GM19438 (cell line): ENCODE measurements at regions not wholly inside any gene's neighbourhood (a gene's known extent, or its start where the extent isn't known, plus 50 kb on each side); places are given as distances from the start of the nearest gene placed in this dataset.

ENCODE experiments used
- ATAC-seq: cut with Tn5 transposase; IDR thresholded peaks from one replicate; pipeline ENCODE4 v1.9.1; 2021; ENCODE audit warnings: low read depth; ENCODE audit not compliant: unreplicated experiment

GRCh38 chr6:91464201-91464600, 877.3 kb upstream of the MAP3K7 start:
- ATAC-seq: peak; percentile 92

GRCh38 chr6:91462241-91462640, 875.4 kb upstream of the MAP3K7 start:
- no peak for ATAC-seq

GRCh38 chr6:91453224-91453878, 866.5 kb upstream of the MAP3K7 start:
- ATAC-seq: no peak

DNA sequence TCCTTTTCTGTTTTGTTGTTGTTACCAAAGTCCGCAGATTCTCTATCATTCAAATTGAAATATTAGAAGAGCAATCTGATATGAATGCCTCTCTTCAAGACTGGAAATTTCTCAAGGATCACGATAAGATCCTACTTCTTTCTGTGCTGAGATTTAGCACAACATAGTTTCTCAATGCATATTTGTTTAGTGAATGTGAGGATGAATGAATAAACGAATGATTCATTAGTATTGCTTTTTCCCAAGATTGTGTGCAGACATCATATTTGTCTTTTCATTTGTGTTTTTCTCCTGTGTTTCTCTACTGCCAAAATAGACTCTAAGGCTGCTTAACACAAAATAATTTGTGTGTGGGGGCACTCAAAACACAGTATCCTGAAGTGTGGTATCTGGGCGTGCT, 862.7 kb upstream of the MAP3K7 start:
- ATAC-seq: no peak

- ATAC-seq: no peak
Observed at GRCh38 chr6:91447530-91448254, 860.8 kb upstream of the MAP3K7 start.

- no peak for ATAC-seq
Observed at GRCh38 chr6:91447081-91447480, 860.2 kb upstream of the MAP3K7 start.

GRCh38 chr6:91443405-91443804, 856.5 kb upstream of the MAP3K7 start:
- ATAC-seq: no peak

DNA sequence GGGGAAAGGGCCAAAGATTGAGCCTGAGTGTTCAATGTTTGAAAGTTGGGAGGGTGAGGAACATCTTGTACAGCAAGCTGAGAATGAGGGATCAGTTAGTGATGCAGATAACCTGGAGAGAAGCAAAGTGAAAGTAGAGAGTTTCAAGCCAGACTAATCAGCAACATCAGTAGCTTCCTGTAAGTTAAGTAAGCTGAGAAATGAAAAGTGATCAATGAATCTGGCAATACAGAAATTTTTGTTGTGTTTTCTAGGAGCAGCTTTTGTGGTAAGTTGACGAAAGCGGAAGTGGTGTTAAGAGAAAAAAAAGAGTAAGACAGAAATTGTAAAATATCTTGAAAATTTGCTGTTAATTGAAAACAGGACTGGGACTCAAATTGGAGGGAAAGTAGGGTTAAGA, 855.5 kb upstream of the MAP3K7 start:
- ATAC-seq: peak; percentile 43

- no peak for ATAC-seq
Observed at GRCh38 chr6:91438570-91438969, 851.7 kb upstream of the MAP3K7 start.

GRCh38 chr6:91437315-91437729, 850.5 kb upstream of the MAP3K7 start:
- ATAC-seq: no peak

GRCh38 chr6:91436448-91436847, 849.6 kb upstream of the MAP3K7 start:
- no peak for ATAC-seq

GRCh38 chr6:91435630-91436029, 848.8 kb upstream of the MAP3K7 start:
- no peak for ATAC-seq

DNA sequence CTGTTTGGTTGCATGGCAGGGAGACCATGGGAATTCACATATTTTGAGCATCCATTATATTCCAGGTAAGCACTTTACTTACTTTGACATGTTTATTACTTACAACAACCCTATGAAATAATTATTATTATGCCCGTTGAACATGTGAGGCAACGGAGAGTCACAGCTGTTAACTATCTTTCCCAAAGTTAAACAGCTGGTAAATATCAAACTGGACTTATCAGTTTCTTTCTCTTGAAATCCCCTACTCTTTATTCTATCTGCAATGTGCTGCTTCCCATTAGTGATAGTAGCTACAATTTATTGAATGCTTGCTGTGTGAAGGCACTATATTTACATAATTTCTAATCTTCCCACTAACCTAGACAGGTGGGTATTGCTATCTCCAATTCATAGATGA, 847.7 kb upstream of the MAP3K7 start:
- no peak for ATAC-seq

DNA sequence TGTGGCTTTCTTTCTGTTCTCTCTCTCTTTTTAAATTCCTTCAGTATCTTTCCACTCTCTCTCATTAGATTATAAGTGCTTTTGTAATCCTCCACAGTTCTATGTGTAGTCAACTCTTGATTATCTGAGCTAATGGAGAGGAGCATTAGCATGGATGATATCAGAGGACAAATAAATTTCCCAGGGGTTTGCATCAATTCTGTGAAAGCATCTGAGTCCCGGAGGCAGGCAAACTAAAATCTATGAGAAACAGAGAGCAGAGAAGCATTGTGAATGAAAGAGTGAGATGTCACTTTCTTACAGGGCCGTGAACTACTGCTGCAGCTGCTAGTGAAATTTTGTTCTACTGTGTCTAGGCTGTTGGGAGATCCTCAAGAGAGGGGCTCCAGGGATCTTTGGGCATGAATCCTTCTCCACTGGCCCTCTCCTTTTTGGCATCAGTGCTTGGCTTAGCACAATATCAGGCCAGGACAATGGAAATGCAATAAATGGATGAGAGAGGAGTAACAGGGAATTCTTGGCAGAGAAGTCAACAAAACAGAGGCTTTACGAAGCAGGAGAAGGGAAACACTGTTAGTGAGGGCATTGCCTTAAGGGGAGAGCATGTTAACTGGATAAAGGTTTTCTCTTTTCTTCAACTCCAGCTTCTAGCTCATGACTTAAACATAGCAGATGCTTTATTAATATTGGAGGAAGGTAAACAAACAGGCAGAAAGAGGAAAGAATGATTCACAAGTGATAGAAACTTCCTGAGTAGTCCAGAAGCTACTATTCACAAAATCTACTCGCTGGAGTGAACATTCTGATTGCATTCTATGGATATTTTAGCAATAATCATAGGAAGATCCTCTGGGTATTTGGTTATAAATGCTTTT, 847.0 kb upstream of the MAP3K7 start:
- ATAC-seq: no peak

GRCh38 chr6:91428953-91429560, 842.2 kb upstream of the MAP3K7 start:
- ATAC-seq: no peak

- ATAC-seq: no peak
Observed at GRCh38 chr6:91428296-91428695, 841.4 kb upstream of the MAP3K7 start.

GRCh38 chr6:91420243-91420642, 833.4 kb upstream of the MAP3K7 start:
- no peak for ATAC-seq

DNA sequence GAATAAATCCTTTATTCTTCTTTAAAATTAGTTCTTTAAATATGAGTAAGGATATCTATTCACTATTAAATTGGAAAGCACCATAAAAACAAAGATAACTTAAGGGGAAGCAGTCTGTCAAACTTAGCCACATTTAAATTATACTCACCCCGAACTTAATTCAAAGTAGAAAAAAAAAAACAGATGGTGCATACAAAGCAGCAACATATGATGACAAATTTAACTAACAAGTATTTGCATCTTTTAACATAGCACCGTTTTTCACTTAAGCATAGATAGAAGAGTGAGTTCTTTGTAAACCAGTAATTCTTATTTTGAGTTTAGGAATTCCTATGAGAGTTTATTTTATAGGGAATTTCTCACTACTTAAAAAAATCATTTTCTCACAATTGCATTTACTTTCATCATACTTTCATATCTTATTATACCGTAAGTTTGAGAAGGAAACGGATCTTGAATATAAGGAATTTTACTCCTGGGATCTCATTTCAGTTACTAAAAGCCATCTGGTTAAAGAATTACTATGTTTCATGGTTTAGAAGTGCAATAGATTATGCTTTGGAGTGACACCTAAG, 828.2 kb upstream of the MAP3K7 start:
- ATAC-seq: no peak

GRCh38 chr6:91412532-91412931, 825.7 kb upstream of the MAP3K7 start:
- no peak for ATAC-seq

GRCh38 chr6:91407706-91408105, 820.8 kb upstream of the MAP3K7 start:
- no peak for ATAC-seq

- ATAC-seq: no peak
Observed at GRCh38 chr6:91392951-91393350, 806.1 kb upstream of the MAP3K7 start.
